CD4-positive, alpha-beta T cell treated with Interleukin-4 for 4 hours (primary cell): ENCODE measurements at regions not wholly inside any gene's neighbourhood (a gene's known extent, or its start where the extent isn't known, plus 50 kb on each side); places are given as distances from the start of the nearest gene placed in this dataset.

Experiments used
- DNase-seq: peaks from one replicate; pipeline ENCODE4 v3.0.0-alpha.2; 2020

DNA sequence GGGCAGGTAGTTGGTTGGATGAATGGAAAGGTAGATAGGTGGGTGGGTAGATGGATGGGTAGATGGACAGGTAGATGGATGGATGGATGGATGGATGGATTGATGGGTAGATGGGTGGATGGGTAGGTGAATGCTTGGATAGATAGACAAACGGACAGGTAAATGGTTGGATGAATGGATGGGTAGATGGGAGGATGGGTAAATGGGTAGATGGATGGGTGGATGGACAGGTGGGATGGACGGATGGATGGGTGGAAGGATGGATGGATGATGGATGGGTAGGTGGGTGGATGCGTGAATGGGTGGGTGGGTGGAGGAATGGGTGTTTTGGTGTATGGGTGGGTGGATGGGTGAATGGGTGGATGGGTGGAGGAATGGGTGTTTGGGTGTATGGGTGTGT lies 50.1 kb upstream of the ASAP2 start:
- DNase-seq = no peak

GRCh38 chr2:9154061-9154460 lies 52.6 kb upstream of the ASAP2 start:
- no peak for DNase-seq

GRCh38 chr2:9153643-9153980 lies 53.0 kb upstream of the ASAP2 start:
- DNase-seq = no peak

- no peak for DNase-seq
Measured at GRCh38 chr2:9152975-9153642, 53.5 kb upstream of the ASAP2 start.

DNA sequence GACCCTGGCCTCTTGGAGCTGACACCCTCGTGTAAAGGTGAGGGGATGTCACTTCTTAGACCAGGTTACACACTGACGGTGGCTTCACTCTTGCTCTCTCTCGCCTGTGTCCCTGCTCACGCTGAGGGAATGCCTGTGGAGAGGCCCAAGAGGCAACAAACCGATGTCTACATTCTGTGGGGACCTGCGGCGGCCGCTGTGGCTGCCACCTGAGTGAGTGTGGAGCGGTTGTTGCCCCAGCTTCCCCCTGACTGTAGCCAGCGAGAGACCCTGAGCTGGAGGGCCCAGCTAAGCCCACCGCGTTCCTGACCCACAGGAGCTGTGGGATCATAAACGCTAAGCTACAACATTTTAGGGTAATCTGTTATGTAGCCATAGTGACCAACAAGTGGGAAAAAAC lies 55.7 kb upstream of the ASAP2 start:
- DNase-seq = no peak

GRCh38 chr2:9150568-9150900 lies 56.1 kb upstream of the ASAP2 start:
- no peak for DNase-seq

DNA sequence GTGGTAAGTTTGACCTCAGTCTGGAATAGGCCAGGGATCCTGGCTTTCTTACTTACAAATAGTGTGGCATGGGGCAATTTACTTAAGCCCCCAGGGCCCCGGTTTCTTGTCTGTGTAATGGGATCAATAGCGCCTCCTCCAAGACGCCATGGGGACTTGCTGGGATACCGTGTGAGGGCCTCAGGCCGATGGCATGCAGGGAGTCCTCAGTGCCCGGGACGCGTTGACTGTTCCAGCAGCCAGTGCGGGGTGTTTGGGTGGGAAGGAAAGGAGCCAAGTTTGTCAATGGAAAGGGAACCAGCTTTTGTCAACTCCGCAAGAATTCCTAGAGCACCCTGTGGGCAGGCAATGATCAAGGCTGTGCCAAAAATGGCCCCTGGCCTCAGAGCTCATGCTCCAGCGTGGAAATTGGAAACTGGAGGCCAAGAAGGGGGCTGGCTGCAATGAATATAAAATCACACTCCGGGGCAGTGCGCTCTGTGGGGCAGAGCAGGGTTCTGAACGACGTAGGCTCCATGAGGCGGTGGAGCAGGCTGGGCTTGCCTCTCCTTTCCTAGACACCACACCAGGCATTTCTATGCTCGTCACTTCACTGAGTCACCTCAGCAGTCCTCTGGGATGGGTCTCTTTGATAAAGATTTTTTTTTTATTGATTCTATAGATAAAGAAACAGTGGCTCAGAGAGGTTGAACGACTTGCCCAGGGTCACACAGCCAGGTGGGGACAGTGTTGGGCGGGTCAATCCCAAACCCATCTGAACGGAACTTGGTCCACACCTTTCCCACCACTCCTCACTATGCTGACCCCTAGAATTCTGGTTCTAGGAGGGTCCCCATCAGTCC lies 56.7 kb upstream of the ASAP2 start:
- DNase-seq = no peak

DNA sequence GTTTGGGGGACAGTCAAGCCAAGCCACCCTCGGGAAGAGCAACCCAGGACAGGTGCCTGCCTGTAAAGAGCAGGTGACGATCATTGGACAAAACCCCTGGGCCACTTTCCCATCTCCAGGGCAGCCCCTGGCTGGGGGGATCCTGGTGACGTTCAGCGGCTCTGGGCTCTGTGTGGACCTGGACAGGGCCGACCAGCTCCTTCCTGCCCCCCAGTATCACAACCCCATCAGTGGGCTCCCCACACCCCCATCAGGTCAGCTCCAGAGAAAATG lies 57.3 kb upstream of the ASAP2 start:
- no peak for DNase-seq

- no peak for DNase-seq
Measured at GRCh38 chr2:9146646-9147045, 60.0 kb upstream of the ASAP2 start.

DNA sequence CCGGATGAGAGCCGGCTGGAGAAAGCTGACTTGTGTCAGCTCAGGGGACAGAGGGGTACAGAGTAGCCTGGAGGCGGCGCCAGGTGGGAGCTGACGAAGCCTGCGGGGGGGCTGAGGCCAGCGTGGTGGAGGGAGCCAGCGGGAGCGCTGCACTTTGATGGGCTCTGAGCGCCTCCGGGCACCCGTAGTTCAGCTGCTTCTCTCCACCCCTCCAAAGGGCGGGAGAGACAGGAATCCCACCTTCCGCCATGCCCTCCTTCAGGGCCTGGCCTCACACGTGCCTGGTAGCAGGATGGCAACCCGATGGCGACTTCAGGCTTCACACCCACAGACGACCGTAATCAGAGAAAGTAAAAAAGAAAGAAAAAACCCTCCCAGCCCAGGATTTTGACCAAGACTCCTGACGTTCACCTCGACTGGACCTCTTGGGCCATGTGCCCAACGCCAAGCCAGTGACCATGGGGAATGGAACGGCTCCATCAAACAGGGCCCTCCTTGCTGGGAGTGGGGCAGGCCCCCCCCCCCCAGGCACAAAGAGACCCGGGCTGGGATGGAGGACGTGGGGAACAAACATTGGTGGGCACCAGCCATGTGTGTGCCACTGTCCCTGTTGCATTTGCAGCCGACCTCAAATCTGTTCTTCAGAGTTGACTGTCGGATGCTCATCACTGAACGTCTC lies 60.7 kb upstream of the ASAP2 start:
- no peak for DNase-seq

DNA sequence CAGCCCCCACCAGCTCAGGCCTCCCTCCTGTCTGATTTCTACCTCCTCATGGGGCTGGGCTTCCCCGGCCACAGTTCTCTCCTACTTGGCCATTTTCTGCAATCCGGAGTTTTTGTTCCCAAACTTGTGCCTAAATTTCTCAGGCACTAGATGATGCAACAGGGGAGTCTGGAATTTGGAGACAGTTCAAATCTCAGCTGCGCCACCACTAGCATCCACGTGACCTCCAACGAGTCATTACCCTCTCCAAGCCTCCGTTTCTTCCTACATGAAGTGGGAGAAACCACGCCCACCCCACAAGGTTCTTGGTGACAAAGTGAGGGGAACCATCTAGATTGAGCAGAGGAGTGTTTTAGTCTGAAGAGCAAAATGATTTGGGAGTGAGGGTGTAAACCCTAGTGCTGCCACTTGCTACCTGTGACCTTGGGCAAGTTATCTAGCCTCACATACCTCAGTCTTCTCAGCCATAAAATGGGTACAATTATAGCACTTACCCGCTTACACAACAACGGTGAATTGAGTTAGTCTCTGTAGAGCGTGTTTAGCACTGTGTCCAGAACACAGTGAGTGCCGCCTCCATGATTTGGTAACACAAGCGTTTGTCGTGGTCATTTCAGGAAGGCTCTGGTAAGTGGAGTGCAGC lies 61.4 kb upstream of the ASAP2 start:
- DNase-seq = no peak

DNA sequence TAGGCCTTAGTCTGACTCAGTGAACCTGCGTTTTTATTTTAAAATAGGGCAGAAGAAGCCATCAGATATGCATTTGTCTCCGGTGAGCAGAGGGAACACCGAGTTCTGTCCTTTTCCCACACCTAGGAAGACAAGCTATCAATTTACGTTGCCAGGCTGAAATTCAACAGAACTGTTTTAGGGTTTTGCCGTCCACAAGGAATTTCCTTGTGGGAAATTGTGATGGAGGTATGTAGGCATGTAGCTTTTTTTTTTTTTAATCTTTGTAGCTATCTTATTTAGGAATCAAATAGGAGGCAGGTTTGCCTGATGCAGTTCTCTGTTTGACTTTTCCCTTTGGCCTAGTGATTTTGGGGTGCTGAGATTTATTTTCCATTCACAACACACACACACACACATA lies 62.0 kb upstream of the ASAP2 start:
- DNase-seq = no peak

DNA sequence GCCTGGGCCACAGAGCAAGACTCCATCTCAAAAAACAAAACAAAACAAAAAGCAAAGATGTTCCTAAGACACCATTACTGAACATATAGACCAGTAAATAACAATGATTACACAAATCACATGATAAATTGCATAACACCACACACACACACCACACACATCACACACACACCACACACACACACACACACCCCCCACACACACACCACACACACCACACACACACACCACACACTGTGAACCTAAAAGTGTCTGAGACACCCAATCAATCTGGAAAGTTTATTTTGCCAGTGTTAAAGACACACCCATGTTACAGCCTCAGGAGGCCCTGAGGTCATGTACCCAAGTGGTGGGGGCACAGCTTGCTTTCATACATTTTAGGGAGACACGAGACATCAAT lies 62.6 kb upstream of the ASAP2 start:
- DNase-seq = no peak

DNA sequence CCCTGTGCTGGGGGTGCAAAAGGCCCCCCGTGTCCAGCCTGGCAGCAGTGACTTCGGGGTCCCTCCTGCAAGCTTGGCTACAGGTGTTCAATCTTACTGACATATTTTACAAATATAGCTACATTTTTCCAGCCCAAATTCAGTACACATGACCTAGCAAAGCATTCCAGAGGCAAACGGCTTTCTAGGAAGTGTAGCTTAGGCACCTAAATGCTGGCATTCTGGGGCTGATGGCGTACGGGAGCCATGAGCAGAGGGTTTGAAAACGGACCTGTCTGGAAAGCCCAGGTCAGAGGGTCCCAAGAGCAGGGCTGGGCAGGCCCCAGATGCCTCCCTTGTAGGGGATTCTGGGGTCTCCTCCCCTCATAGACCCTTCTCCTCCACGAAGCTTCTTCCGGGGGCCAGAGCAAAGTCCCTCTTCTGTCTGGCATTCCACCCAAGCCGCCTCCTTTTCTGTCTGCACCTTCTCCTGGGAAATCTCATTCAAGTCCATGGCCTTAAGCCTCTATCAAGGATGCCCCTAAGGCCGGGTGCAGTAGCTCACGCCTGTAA lies 63.3 kb upstream of the ASAP2 start:
- DNase-seq = no peak

DNA sequence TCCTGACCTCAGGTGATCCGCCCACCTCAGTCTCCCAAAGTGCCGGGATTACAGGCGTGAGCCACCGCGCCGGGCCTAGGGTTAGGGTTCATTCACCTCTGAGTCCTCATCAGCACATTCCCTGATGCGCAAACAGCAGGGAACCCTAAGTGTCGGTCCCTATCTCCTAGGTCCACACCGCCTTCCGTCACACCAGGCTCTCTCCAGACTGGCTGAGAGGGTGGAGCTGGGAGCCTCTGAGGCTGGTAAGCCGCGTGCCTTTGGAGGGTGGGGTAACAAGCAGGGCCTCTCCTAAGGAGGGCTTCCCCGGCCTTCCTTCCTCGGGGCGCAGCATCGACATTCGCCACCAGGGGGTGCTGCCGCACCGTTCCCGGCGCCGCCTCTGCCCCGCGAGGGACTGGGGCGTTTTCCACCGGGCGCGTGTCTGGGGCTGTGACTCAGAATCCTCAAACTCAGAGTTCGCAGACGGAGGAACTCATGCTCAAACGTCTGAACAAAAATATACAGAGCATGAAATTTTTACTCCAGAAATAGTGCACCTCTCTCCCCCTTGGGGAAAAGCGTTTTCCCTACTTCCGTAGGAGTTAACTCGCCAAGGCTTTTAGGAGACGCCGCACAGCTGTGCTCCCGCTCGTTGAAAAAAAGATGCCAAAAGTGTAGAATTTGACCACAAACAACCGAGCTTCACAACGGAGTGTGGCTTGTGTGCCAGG lies 63.9 kb upstream of the ASAP2 start:
- peak; percentile 70 for DNase-seq

DNA sequence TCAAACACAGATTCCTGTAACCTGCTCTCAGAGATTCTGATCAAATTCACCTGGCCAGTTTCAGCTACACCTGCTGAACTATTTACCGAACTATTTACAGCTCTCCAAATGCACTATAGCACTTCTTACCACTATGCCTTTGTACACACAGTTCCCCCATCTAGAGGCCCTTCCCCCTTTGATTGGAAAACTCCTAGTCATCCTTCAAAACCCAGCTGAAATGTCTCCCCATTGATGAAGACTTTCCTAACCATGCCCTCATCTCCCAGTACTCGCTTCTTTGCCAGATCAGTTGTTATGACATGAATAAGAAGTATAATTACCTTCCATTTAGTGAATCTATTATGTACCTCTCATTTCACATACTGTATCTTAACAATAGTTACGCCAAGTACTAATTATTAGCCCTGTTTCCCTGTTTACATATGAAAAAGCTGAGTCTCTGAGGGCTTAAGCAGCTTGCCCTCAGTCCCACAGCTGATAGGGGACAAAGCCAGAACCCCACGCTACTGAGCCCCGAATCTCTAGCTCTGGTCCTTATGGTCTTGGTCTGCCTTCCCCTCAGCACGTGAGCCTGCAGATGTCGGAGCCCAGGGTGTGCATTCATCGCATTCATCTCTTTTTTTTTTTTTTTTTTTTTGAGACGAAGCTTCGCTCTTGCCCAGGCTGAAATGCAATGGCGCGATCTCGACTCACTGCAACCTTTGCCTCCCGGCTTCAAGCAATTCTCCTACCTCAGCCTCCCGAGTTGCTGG lies 64.7 kb upstream of the ASAP2 start:
- DNase-seq = no peak

GRCh38 chr2:9141091-9141667 lies 65.4 kb upstream of the ASAP2 start:
- no peak for DNase-seq

GRCh38 chr2:9140645-9141044 lies 66.0 kb upstream of the ASAP2 start:
- DNase-seq = no peak

DNA sequence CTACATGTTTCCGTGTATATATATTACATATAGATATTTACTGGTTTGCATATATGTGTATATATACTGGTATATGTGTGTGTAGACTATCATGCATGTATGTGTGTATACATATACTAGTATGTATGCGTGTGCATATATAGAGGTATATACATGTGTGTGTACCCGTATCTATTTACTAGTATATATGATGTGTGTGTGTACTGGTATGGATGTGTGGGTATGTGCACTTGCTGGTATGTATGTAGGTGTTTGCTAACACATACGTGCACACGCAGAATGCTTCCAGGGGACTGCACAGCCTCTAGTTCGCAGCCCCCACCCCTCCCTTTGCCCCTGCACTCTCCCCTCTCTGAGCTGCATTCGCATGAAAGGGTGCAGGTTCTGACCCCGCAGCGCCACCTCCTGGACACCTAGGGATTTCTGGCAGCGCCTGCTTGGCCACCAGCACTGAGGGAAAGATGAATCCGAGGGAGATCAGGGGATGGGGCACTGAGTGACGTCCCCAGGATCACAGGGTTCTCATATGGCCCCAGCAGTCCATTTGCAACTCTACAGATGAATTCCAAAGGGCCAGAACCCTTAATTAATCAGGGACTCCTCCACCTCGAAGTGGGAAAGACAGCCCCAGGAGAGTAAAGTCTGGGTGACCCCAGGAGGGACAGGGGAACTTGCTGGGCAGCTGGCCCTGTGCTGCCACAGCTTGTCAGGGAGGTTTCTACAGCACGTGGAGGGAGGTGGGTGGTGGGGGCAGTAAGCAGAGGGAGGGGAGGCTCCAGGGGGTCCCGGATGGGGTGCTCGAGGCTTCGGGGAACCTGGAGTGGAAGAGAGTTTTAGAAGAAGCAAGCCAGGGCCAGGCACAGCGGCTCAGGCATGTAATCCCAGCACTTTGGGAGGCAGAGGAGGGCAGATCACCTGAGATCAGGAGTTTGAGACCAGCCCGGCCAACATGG lies 66.8 kb upstream of the ASAP2 start:
- peak; percentile 34 for DNase-seq

DNA sequence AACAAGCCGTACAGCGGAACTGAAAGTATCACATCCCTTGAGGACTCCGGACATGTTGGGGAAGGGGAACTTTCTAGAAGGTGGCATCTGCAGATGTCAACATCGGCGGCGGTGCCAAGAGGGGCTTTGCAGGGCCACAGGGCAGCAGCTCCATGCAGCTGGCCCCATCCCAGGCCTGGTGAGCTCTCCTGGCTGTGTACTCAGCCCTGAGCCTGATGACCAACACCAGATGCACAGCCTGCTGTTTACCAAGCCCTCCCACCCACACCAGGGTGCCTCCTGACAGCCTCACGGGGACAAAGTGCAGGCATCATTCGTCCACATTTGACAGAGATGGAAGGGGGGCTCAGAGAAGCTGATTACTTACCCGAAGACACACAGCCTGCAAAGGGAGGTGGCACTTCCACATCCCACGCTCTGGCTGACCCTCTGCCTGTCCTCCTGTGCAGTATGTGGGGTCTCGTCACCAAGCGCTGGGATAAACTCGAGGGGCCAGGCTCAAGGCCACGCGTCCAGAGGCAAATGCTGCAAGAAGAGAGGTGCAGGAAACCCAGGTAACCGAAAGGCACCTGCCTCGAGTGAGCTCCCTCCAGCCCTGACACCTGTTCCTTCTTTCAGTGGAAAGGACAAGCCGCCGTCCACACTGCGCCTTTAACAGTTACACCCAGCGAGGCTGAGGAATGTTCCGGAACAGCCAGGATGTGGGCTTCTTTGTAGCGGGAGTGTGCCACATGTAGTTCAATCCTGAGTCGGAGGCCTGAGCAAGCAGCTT lies 69.0 kb upstream of the ASAP2 start:
- no peak for DNase-seq
